Trophoblast cell (in vitro differentiated cells and primary cell): ENCODE measurements at regions not wholly inside any gene's neighbourhood (a gene's known extent, or its start where the extent isn't known, plus 50 kb on each side); places are given as distances from the start of the nearest gene placed in this dataset.

Experiments used
- DNase-seq, 2 donors: peaks; one replicate each; pipeline ENCODE4 v3.0.0-alpha.2; 2016
- H2AFZ ChIP-seq: 2 replicates; pipeline ENCODE4 v1.6.1; 2013; ENCODE audit warnings: low read length, moderate library complexity, mild to moderate bottlenecking; ENCODE audit not compliant: insufficient read depth, poor library complexity
- H2AK5ac ChIP-seq: 2 replicates; pipeline ENCODE4 v1.6.1; 2013; ENCODE audit warnings: mild to moderate bottlenecking, low read length
- H2BK120ac ChIP-seq: 2 replicates; pipeline ENCODE4 v1.6.1; 2013; ENCODE audit warnings: low read length, mild to moderate bottlenecking, moderate library complexity; ENCODE audit not compliant: insufficient read depth, poor library complexity
- H2BK12ac ChIP-seq: 2 replicates; pipeline ENCODE4 v1.6.1; 2013; ENCODE audit warnings: mild to moderate bottlenecking, low read length, moderate library complexity
- H2BK5ac ChIP-seq: 2 replicates; pipeline ENCODE4 v1.6.1; 2013; ENCODE audit warnings: low read length, low read depth, moderate library complexity, mild to moderate bottlenecking; ENCODE audit not compliant: poor library complexity
- H3K14ac ChIP-seq: 2 replicates; pipeline ENCODE4 v1.6.1; 2013; ENCODE audit warnings: mild to moderate bottlenecking, low read length
- H3K18ac ChIP-seq: 2 replicates; pipeline ENCODE4 v1.6.1; 2013; ENCODE audit warnings: mild to moderate bottlenecking, low read length
- H3K23ac ChIP-seq: 2 replicates; pipeline ENCODE4 v1.6.1; 2013; ENCODE audit warnings: low read length
- H3K27ac ChIP-seq: 2 replicates; pipeline ENCODE4 v1.5.1; 2013; ENCODE audit warnings: low read depth, mild to moderate bottlenecking, inconsistent platforms, low read length, moderate library complexity
- H3K27me3 ChIP-seq: 2 replicates; pipeline ENCODE4 v1.6.1; 2013; ENCODE audit warnings: inconsistent platforms, mild to moderate bottlenecking, low read length, moderate library complexity; ENCODE audit not compliant: insufficient read depth
- H3K36me3 ChIP-seq, 2 experiments: 1 replicate in 1 of 2; 2 replicates in 1 of 2; pipeline ENCODE4 v1.6.1; 2013; ENCODE audit warnings: low read length in 2 of 2, mild to moderate bottlenecking in 2 of 2, moderate library complexity in 1 of 2; ENCODE audit not compliant: insufficient read depth in 2 of 2, control insufficient read depth in 1 of 2
- H3K4ac ChIP-seq: 2 replicates; pipeline ENCODE4 v1.6.1; 2013; ENCODE audit warnings: low read depth, mild to moderate bottlenecking, low read length, moderate library complexity
- H3K4me1 ChIP-seq, 2 experiments: 1 replicate in 1 of 2; 2 replicates in 1 of 2; pipeline ENCODE4 v1.6.1; 2013; ENCODE audit warnings: low read length in 2 of 2, mild to moderate bottlenecking in 2 of 2, moderate library complexity in 1 of 2; ENCODE audit not compliant: insufficient read depth in 2 of 2, control insufficient read depth in 1 of 2
- H3K4me2 ChIP-seq: 2 replicates; pipeline ENCODE4 v1.6.1; 2013; ENCODE audit warnings: inconsistent platforms, mild to moderate bottlenecking, low read length, moderate library complexity
- H3K4me3 ChIP-seq: 2 replicates; pipeline ENCODE4 v1.5.1; 2013; ENCODE audit warnings: mild to moderate bottlenecking, low read depth, low read length, inconsistent platforms
- H3K79me1 ChIP-seq: one replicate; pipeline ENCODE4 v1.6.1; 2013; ENCODE audit warnings: low read length
- H3K79me2 ChIP-seq: 2 replicates; pipeline ENCODE4 v1.6.1; 2013; ENCODE audit warnings: low read length, mild to moderate bottlenecking; ENCODE audit not compliant: control insufficient read depth, insufficient read depth, poor library complexity
- H3K9ac ChIP-seq: 2 replicates; pipeline ENCODE4 v1.6.1; 2013; ENCODE audit warnings: mild to moderate bottlenecking, low read length
- H3K9me3 ChIP-seq: 2 replicates; pipeline ENCODE4 v1.6.1; 2013; ENCODE audit warnings: low read depth, mild to moderate bottlenecking, control low read depth, inconsistent platforms, low read length; ENCODE audit not compliant: insufficient read depth
- H4K12ac ChIP-seq: 2 replicates; pipeline ENCODE4 v1.6.1; 2013; ENCODE audit warnings: low read depth, mild to moderate bottlenecking, low read length, moderate library complexity
- H4K8ac ChIP-seq: 2 replicates; pipeline ENCODE4 v1.6.1; 2013; ENCODE audit warnings: low read depth, mild to moderate bottlenecking, low read length, moderate library complexity
- H4K91ac ChIP-seq: one replicate; pipeline ENCODE4 v1.6.1; 2013; ENCODE audit warnings: low read depth, mild to moderate bottlenecking, low read length, moderate library complexity
- WGBS: extraction: QIAGEN DNeasy Blood & Tissue Kit; methylation state at CpG from one replicate; pipeline ENCODE4 v1.1.7; 2013; ENCODE audit warnings: missing lambda C conversion rate; ENCODE audit not compliant: insufficient read length, insufficient coverage; ENCODE audit errors: extremely low coverage; 5-methylcytosine and 5-hydroxymethylcytosine counted together

- H4K91ac ChIP-seq: no peak overlapping the region
- no peaks in the 10 kb centered on the region for H3K27me3 ChIP-seq
- H3K4me2 ChIP-seq: no peak overlapping the region
- no peak overlapping the region for H3K4ac ChIP-seq
- no peak overlapping the region for H2AFZ ChIP-seq
- no peak overlapping the region for H3K4me3 ChIP-seq
- no CpG with 5 or more reads among the region's 2 CpGs for WGBS
- H3K79me1 ChIP-seq: peaks cover 13% of the 10 kb centered on the region
- no peak for DNase-seq
- H3K18ac ChIP-seq: no peak overlapping the region
- no peak overlapping the region for H4K12ac ChIP-seq
- H2BK120ac ChIP-seq: no peak overlapping the region
- no peak overlapping the region for H3K27ac ChIP-seq
- peaks cover 5% of the 10 kb centered on the region for H3K79me2 ChIP-seq
- H3K23ac ChIP-seq: no peak overlapping the region
- H3K9me3 ChIP-seq: no peaks in the 10 kb centered on the region
- H3K36me3 ChIP-seq: no peaks in the 10 kb centered on the region
- no peak overlapping the region for H2BK5ac ChIP-seq
- H4K8ac ChIP-seq: no peak overlapping the region
- H2BK12ac ChIP-seq: peak overlapping the region; percentile 71
- H3K4me1 ChIP-seq: peaks cover 10 to 11% of the 10 kb centered on the region in 2 experiments
- H3K9ac ChIP-seq: no peak overlapping the region
- H2AK5ac ChIP-seq: no peak overlapping the region
- H3K14ac ChIP-seq: no peak overlapping the region
Measured at GRCh38 chr14:34055157-34055950, 104.5 kb upstream of the EGLN3 start.

GRCh38 chr14:34053666-34054065 lies 102.8 kb upstream of the EGLN3 start:
- H2AK5ac ChIP-seq: no peak overlapping the region
- H2BK12ac ChIP-seq: peak overlapping the region; percentile 77
- peaks cover 8% of the 10 kb centered on the region for H3K79me1 ChIP-seq
- H3K27ac ChIP-seq: peak overlapping the region; percentile 58
- H3K9ac ChIP-seq: no peak overlapping the region
- H3K36me3 ChIP-seq: no peaks in the 10 kb centered on the region
- no peaks in the 10 kb centered on the region for H3K79me2 ChIP-seq
- no peak overlapping the region for H4K12ac ChIP-seq
- H3K4me1 ChIP-seq: peaks cover 9 to 17% of the 10 kb centered on the region in 2 experiments
- H3K23ac ChIP-seq: no peak overlapping the region
- H3K4me2 ChIP-seq: no peak overlapping the region
- no peak overlapping the region for H3K4ac ChIP-seq
- no peaks in the 10 kb centered on the region for H3K27me3 ChIP-seq
- no peak for DNase-seq
- H2BK120ac ChIP-seq: peak overlapping the region; percentile 25
- H4K91ac ChIP-seq: peak overlapping the region; percentile 32
- H3K4me3 ChIP-seq: no peak overlapping the region
- no peaks in the 10 kb centered on the region for H3K9me3 ChIP-seq
- peak overlapping the region; percentile 24 for H2BK5ac ChIP-seq
- WGBS: no CpG with 5 or more reads among the region's 3 CpGs
- H3K14ac ChIP-seq: peak overlapping the region; percentile 58
- H3K18ac ChIP-seq: no peak overlapping the region
- no peak overlapping the region for H2AFZ ChIP-seq
- peak overlapping the region; percentile 42 for H4K8ac ChIP-seq

GRCh38 chr14:34052658-34053014 lies 101.8 kb upstream of the EGLN3 start:
- H3K14ac ChIP-seq: no peak overlapping the region
- no peak overlapping the region for H3K4ac ChIP-seq
- H3K4me3 ChIP-seq: no peak overlapping the region
- no peak overlapping the region for H2AFZ ChIP-seq
- no peak overlapping the region for H3K18ac ChIP-seq
- peak overlapping the region; percentile 64 for H2BK5ac ChIP-seq
- H3K79me1 ChIP-seq: peaks cover 6% of the 10 kb centered on the region
- no CpG with 5 or more reads among the region's 5 CpGs for WGBS
- peak; percentile 98 to 99 for DNase-seq
- no peaks in the 10 kb centered on the region for H3K9me3 ChIP-seq
- H3K36me3 ChIP-seq: no peaks in the 10 kb centered on the region
- H3K4me1 ChIP-seq: peaks cover 9 to 17% of the 10 kb centered on the region in 2 experiments
- no peak overlapping the region for H4K91ac ChIP-seq
- no peak overlapping the region for H3K23ac ChIP-seq
- H3K4me2 ChIP-seq: no peak overlapping the region
- no peak overlapping the region for H3K9ac ChIP-seq
- no peaks in the 10 kb centered on the region for H3K27me3 ChIP-seq
- no peaks in the 10 kb centered on the region for H3K79me2 ChIP-seq
- H2BK120ac ChIP-seq: no peak overlapping the region
- peak overlapping the region; percentile 74 for H3K27ac ChIP-seq
- no peak overlapping the region for H2AK5ac ChIP-seq
- no peak overlapping the region for H4K8ac ChIP-seq
- H4K12ac ChIP-seq: no peak overlapping the region
- H2BK12ac ChIP-seq: no peak overlapping the region

GRCh38 chr14:34051966-34052657 lies 101.2 kb upstream of the EGLN3 start:
- peaks cover 6% of the 10 kb centered on the region for H3K79me1 ChIP-seq
- H4K91ac ChIP-seq: no peak overlapping the region
- no peaks in the 10 kb centered on the region for H3K36me3 ChIP-seq
- WGBS: no CpG with 5 or more reads among the region's 5 CpGs
- no peak overlapping the region for H3K23ac ChIP-seq
- no peak overlapping the region for H3K4me2 ChIP-seq
- H2BK5ac ChIP-seq: peak overlapping the region; percentile 64
- peaks cover 9 to 17% of the 10 kb centered on the region in 2 experiments for H3K4me1 ChIP-seq
- DNase-seq: peak; percentile 92 to 94
- no peak overlapping the region for H2BK12ac ChIP-seq
- H3K14ac ChIP-seq: no peak overlapping the region
- H3K9me3 ChIP-seq: no peaks in the 10 kb centered on the region
- H3K18ac ChIP-seq: no peak overlapping the region
- no peak overlapping the region for H3K4ac ChIP-seq
- H4K8ac ChIP-seq: no peak overlapping the region
- H3K79me2 ChIP-seq: no peaks in the 10 kb centered on the region
- H3K4me3 ChIP-seq: no peak overlapping the region
- H3K27me3 ChIP-seq: no peaks in the 10 kb centered on the region
- no peak overlapping the region for H3K9ac ChIP-seq
- H3K27ac ChIP-seq: peak overlapping the region; percentile 74
- H2AFZ ChIP-seq: no peak overlapping the region
- H2BK120ac ChIP-seq: no peak overlapping the region
- no peak overlapping the region for H4K12ac ChIP-seq
- H2AK5ac ChIP-seq: no peak overlapping the region
